Naive thymus-derived CD8-positive, alpha-beta T cell (primary cell): ENCODE measurements at regions not wholly inside any gene's neighbourhood (a gene's known extent, or its start where the extent isn't known, plus 50 kb on each side); places are given as distances from the start of the nearest gene placed in this dataset.

Experiments used
- ATAC-seq, 2 donors: fragments of 150-1000 bp; cut with Tn5 transposase in 1 of 2; sonication (Bioruptor Pico), chemical (Tn5 transposase) in 1 of 2; 1 replicate in 1 of 2; 2 replicates in 1 of 2; pipeline ENCODE4 v1.10.0; 2021; ENCODE audit warnings: mild to moderate bottlenecking in 2 of 2, moderate library complexity in 2 of 2
- POLR2A ChIA-PET: fragments of 350-600 bp; sonication (Branson Sonifier 250); formaldehyde crosslinking; loops from one replicate; lab custom pipeline; 2021; ENCODE audit warnings: antibody characterized with exemption; lab: Charles Lee
- DNase-seq, 10 donors: peaks; one replicate each; pipeline versions ENCODE4 v3.0.0 to v3.0.0-alpha.2; 2020 to 2022
- H3K27ac Mint-ChIP-seq, 10 donors: one replicate each; pipeline ENCODE4 v1.8.0; 2020 to 2022; ENCODE audit warnings: mild to moderate bottlenecking in 10 of 10, mixed read lengths in 10 of 10, moderate library complexity in 4 of 10, inconsistent platforms in 1 of 10
- H3K27me3 Mint-ChIP-seq, 5 donors: one replicate each; pipeline ENCODE4 v1.8.0; 2021 to 2022; ENCODE audit warnings: mixed read lengths in 5 of 5
- H3K36me3 Mint-ChIP-seq, 3 donors: one replicate each; pipeline ENCODE4 v1.8.0; 2020 to 2022; ENCODE audit warnings: mixed read lengths in 3 of 3, mild to moderate bottlenecking in 2 of 3, inconsistent platforms in 1 of 3
- H3K4me1 Mint-ChIP-seq, 4 donors: one replicate each; pipeline ENCODE4 v1.8.0; 2021 to 2022; ENCODE audit warnings: mixed read lengths in 4 of 4
- H3K4me3 Mint-ChIP-seq, 10 donors: one replicate each; pipeline ENCODE4 v1.8.0; 2020 to 2022; ENCODE audit warnings: mild to moderate bottlenecking in 10 of 10, mixed read lengths in 10 of 10, moderate library complexity in 6 of 10, inconsistent platforms in 1 of 10
- H3K9me3 Mint-ChIP-seq, 9 donors: one replicate each; pipeline ENCODE4 v1.8.0; 2020 to 2022; ENCODE audit warnings: mixed read lengths in 9 of 9, mild to moderate bottlenecking in 3 of 9, inconsistent platforms in 1 of 9, moderate library complexity in 1 of 9

DNA sequence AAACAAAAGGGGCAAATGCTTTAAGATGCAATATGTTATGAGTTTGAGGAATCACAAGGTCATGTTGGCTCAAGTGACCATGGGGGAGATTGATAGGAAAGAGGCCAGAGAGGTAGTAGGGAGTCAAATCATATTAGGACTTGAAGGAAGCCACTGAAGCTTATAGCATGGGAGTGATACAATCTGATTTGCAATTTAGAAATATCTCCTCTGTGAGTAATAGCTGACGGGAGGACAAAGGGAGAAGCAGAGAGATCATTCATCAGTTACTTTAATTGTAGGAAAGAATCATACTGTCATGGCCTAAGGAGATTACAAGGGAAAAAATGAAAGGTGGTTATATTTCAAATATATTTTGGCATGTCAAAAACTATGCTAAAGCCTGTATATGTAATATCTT, 793.6 kb upstream of the RAG2 start:
- Mint-ChIP-seq H3K36me3 (peaks cover 0 to 20% (median 0%) of the 10 kb centered on the region in 3 donors), H3K27ac (no peak overlapping the region), H3K9me3 (peaks cover 17 to 48% (median 29%) of the 10 kb centered on the region in 9 donors), H3K27me3 (no peaks in the 10 kb centered on the region), H3K4me1 (no peaks in the 10 kb centered on the region), H3K4me3 (no peak overlapping the region)
- POLR2A ChIA-PET = no interaction called here
- DNase-seq = no peak
- ATAC-seq = no peak

DNA sequence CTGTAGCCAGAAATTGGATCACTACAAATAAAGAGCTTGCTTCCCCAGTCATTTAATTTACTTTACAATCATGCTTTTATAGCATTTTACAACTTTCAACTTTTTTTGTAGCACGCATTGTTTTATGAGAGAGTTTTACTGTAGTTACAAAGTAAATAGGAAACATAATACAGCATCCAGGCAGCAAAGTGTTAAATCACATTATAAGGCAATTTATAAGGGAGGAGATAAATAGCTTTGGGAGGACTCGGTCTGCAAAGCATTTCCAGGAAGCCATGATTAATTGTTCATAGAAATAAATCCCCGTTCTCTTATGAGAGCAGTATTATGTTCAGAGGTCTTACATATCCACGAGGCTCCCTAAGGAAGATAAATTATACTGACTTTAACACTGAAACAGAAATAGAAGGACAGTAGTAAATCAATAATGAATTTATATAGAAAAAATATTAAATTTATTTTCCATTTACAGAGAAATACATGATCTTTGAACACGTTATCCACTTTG, 792.6 kb upstream of the RAG2 start:
- Mint-ChIP-seq H3K4me3 (no peak overlapping the region), H3K9me3 (peaks cover 19 to 41% (median 23%) of the 10 kb centered on the region in 9 donors), H3K27ac (no peak overlapping the region), H3K36me3 (peaks cover 0 to 14% (median 0%) of the 10 kb centered on the region in 3 donors), H3K4me1 (no peaks in the 10 kb centered on the region), H3K27me3 (no peaks in the 10 kb centered on the region)
- POLR2A ChIA-PET = no interaction called here
- ATAC-seq (no peak), DNase-seq (no peak)

DNA sequence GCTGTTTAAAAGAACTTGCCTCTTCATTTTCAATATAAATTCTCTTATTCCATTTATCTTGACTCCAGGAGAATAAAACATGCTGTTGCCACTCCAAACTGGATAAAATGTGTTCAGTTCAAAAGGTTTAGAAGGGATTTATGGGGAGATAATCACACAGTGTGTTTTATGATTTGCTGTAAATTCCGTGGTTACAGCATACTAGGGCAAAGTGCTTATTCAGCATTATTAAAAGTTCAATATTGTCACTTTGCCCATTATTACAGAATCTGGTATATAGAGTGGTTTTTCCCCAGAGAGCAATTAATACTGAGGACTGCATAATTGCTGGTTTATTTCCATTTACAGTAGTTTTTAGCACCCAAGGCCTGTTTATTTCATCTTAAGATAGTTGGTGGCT, 780.9 kb upstream of the RAG2 start:
- POLR2A ChIA-PET = no interaction called here
- Mint-ChIP-seq H3K36me3 (peaks cover 0 to 6% (median 0%) of the 10 kb centered on the region in 3 donors), H3K4me3 (no peak overlapping the region), H3K4me1 (no peaks in the 10 kb centered on the region), H3K27ac (no peak overlapping the region), H3K9me3 (peaks cover 7 to 51% (median 15%) of the 10 kb centered on the region in 9 donors), H3K27me3 (no peaks in the 10 kb centered on the region)
- ATAC-seq = no peak
- DNase-seq = no peak

DNA sequence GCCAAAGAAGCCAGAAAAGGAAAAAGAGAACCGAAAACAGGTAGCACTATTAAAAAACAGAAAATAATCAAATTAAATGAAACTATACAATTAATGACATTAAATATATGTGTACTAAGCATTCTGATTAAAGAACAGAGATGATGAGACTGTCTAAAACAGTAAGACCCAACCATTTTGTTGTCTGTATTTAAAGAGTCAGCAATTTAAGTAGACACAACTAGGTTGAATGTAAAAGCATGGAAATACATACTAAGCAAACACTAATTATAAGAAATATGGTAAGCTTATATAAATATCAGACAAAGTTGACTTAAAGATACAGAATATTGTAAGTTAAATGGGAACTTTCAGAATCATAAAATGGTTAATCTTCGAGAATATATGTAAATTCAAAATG, 774.6 kb upstream of the RAG2 start:
- no peak overlapping the region for H3K27ac Mint-ChIP-seq
- H3K4me1 Mint-ChIP-seq = no peaks in the 10 kb centered on the region
- H3K36me3 Mint-ChIP-seq = no peaks in the 10 kb centered on the region
- DNase-seq = no peak
- H3K9me3 Mint-ChIP-seq = peaks cover 2 to 42% (median 7%) of the 10 kb centered on the region in 9 donors
- H3K27me3 Mint-ChIP-seq = no peaks in the 10 kb centered on the region
- H3K4me3 Mint-ChIP-seq = no peak overlapping the region
- no peak for ATAC-seq
- POLR2A ChIA-PET = no interaction called here

DNA sequence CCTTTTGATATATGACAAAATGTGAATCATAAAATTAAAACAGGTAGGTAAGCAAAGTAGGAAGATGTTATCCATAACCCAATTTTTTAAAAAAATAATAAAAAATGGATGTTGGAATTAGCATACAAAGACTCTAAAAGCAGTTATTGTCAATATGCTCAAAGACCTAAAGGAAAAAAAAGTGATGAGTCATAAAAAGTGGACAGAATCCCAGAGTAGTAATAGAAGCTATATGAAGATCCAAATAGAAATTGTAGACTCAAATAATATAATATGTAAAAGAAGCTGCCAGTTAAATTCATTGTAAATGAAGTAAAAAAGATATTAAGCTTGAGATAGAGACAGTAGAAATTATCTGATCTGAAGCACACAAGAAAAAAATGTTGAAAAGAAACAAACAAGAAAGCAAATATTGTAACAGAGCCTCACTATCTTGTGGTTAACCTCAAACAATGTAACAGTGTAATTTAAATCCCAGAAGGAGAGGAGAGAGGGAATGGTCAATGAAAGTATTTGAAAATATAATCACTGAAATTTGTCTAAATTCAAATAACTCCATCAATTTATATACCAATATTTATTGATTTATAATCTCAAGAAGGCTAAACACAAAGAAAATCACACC, 773.4 kb upstream of the RAG2 start:
- no peak for DNase-seq
- Mint-ChIP-seq H3K27me3 (no peaks in the 10 kb centered on the region), H3K36me3 (no peaks in the 10 kb centered on the region), H3K4me1 (no peaks in the 10 kb centered on the region), H3K9me3 (peaks cover 0 to 46% (median 7%) of the 10 kb centered on the region in 9 donors), H3K27ac (no peak overlapping the region), H3K4me3 (no peak overlapping the region)
- no peak for ATAC-seq
- POLR2A ChIA-PET = no interaction called here

DNA sequence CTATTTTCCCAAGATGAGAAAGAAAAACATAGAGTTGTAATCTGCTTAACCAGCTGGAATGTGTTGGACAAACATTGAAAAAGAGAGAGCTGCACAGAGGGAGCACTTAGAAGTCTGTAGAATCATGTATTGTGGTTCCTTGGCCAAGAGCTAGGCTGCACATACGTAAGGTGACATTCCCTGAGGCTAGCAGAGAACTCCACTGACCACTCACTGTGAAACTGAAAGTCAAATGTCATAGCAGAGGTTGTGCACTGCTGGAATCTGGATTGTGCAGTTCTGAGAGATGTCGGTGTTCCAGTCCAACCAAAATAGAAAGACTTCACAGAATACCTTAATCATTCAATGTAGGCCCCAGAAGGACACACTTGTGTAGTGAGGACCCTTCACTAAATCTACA, 772.8 kb upstream of the RAG2 start:
- Mint-ChIP-seq H3K9me3 (peaks cover 0 to 46% (median 6%) of the 10 kb centered on the region in 9 donors), H3K4me1 (no peaks in the 10 kb centered on the region), H3K27ac (no peak overlapping the region), H3K4me3 (no peak overlapping the region), H3K36me3 (no peaks in the 10 kb centered on the region), H3K27me3 (no peaks in the 10 kb centered on the region)
- POLR2A ChIA-PET = no interaction called here
- ATAC-seq (no peak), DNase-seq (no peak)

DNA sequence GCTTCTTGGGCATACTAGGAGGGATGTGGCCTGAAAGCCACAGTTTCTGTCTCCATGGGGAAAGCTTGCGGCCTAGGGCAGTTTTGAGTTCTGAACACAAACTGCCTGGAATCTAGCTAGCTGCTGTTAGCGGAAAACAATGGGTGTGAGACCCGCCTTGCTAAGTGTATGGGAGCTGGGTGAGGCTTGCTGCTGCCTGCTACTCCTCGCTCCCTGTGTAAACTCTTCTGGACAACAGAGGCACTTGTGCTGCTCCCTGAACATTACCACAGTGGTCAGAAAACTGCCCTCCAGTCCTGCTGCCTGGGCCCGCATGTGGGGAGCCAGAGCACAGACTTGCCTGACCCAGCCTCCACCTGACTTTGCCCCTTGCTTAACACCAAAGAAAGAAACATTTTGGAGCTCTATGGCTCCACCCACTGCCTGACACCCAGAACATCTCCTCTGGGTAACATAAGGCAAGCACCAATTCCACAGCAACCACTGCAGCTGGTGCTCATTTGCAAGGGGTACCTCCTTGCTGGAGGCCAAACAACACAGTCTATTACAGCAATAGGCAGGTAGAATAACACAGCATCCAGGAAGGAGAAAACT, 766.3 kb upstream of the RAG2 start:
- POLR2A ChIA-PET = no interaction called here
- Mint-ChIP-seq H3K4me3 (no peak overlapping the region), H3K36me3 (no peaks in the 10 kb centered on the region), H3K27ac (no peak overlapping the region), H3K4me1 (no peaks in the 10 kb centered on the region), H3K9me3 (peaks cover 3 to 27% (median 17%) of the 10 kb centered on the region in 9 donors), H3K27me3 (no peaks in the 10 kb centered on the region)
- ATAC-seq (no peak), DNase-seq (no peak)

DNA sequence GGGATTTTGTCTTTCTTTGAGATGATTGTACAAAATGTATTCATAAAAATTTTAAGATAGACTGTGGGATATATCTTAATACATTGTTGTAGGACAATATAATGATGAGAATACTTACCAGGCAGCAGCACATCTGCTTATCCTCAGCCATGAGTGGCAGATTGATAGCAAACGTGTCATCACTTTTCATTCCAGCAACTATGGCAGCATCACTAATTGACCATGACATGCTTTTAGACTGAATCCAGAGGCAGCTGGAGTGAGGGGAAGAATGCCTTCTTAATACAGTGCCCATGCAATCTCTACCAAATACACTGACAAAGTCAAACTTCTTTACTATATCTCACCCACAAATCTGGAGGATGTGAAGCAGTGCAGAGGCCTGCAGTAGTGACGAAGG, 755.2 kb upstream of the RAG2 start:
- Mint-ChIP-seq H3K27me3 (no peaks in the 10 kb centered on the region), H3K27ac (no peak overlapping the region), H3K4me3 (no peak overlapping the region), H3K36me3 (no peaks in the 10 kb centered on the region), H3K4me1 (no peaks in the 10 kb centered on the region), H3K9me3 (peaks cover 0 to 15% (median 4%) of the 10 kb centered on the region in 9 donors)
- DNase-seq (no peak), ATAC-seq (no peak)
- POLR2A ChIA-PET = no interaction called here

DNA sequence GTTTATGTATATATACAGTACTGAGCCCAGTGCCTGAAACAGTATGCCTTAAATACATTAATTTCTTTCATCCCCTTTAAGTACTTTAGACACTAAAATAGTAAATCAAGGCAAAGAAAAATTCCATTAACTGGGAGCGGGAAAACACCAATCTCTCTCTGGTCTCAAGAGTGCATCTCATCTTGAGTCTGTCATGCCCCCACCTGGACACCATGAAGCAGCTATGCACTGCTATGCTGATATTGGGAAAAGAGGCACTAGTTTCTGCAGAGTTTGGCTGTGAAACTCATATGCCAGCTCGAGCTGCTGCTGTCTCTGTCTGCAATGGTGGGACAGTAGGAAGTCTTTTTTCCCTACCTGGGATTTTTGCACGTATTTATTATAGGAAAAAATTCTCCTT, 754.4 kb upstream of the RAG2 start:
- no peak overlapping the region for H3K27ac Mint-ChIP-seq
- H3K4me3 Mint-ChIP-seq = no peak overlapping the region
- DNase-seq (no peak), ATAC-seq (no peak)
- no peaks in the 10 kb centered on the region for H3K27me3 Mint-ChIP-seq
- POLR2A ChIA-PET = no interaction called here
- no peaks in the 10 kb centered on the region for H3K36me3 Mint-ChIP-seq
- H3K4me1 Mint-ChIP-seq = no peaks in the 10 kb centered on the region
- peaks cover 0 to 10% (median 1%) of the 10 kb centered on the region in 9 donors for H3K9me3 Mint-ChIP-seq

DNA sequence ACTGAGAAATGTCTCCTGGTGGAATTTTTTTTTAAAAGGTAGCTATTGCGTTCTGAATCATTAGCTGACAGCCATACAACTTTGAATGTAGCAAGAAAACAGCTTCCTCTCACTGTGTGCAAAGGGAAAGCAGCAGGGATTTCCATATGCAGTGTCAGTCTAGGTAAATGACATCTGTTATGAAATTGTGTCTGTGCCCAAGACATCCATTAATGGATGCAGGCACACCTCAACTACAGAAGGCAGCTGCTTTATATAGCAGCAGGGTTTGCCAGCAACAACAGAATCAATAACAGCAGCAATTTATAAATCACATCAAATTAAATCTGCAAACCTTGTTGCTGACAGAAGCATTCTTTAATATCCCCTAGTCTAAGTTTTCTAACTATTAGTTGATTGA, 745.3 kb upstream of the RAG2 start:
- H3K36me3 Mint-ChIP-seq = no peaks in the 10 kb centered on the region
- DNase-seq (no peak), ATAC-seq (no peak)
- peaks cover 0 to 9% (median 0%) of the 10 kb centered on the region in 9 donors for H3K9me3 Mint-ChIP-seq
- no peaks in the 10 kb centered on the region for H3K27me3 Mint-ChIP-seq
- POLR2A ChIA-PET = no interaction called here
- H3K27ac Mint-ChIP-seq = no peak overlapping the region
- H3K4me1 Mint-ChIP-seq = no peaks in the 10 kb centered on the region
- H3K4me3 Mint-ChIP-seq = no peak overlapping the region

DNA sequence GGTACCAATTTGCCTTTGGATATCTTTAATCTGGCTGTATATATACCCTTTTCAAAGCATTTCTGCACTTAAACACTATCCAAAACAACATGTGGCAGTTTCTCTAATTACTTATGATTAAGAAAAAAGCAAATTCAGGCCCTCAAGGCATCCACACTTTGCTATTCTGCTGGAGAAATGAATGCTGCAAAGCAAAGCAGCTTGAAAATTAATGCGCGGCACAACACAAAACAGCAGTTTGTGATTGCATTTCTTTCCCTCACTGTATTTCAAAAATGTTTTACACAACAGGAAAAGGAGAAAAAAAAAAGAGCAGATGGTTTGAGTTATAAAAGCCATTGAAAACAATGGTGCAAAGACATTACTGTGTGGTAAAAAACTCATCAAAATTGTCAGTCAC, 738.4 kb upstream of the RAG2 start:
- H3K4me1 Mint-ChIP-seq = no peaks in the 10 kb centered on the region
- no peak for ATAC-seq
- POLR2A ChIA-PET = no interaction called here
- no peak for DNase-seq
- no peak overlapping the region for H3K4me3 Mint-ChIP-seq
- H3K27me3 Mint-ChIP-seq = no peaks in the 10 kb centered on the region
- H3K9me3 Mint-ChIP-seq = peaks cover 0 to 15% (median 2%) of the 10 kb centered on the region in 9 donors
- H3K36me3 Mint-ChIP-seq = no peaks in the 10 kb centered on the region
- H3K27ac Mint-ChIP-seq = no peak overlapping the region

DNA sequence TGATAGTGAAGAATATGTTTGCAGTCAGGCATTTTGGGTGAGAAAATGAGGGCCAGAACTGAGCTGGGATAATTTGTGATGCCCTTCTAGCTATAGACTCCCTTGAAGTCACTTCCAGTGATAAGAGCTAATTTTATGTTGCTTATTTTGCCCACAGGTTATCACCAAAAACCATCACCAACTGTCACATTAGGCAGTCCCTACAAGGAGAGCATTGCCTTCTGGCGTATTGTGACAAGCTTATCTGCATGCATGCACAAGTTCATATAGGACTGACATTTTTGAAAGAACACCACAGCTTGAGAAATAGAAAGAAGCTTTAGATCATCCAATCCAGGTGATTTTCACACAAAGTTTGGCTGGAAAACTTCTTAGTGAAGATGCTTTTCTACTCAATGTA, 735.3 kb upstream of the RAG2 start:
- H3K27me3 Mint-ChIP-seq = no peaks in the 10 kb centered on the region
- no peak for DNase-seq
- no peak overlapping the region for H3K27ac Mint-ChIP-seq
- POLR2A ChIA-PET = no interaction called here
- H3K4me1 Mint-ChIP-seq = no peaks in the 10 kb centered on the region
- H3K4me3 Mint-ChIP-seq = no peak overlapping the region
- H3K36me3 Mint-ChIP-seq = no peaks in the 10 kb centered on the region
- H3K9me3 Mint-ChIP-seq = peaks cover 0 to 18% (median 7%) of the 10 kb centered on the region in 9 donors
- no peak for ATAC-seq

DNA sequence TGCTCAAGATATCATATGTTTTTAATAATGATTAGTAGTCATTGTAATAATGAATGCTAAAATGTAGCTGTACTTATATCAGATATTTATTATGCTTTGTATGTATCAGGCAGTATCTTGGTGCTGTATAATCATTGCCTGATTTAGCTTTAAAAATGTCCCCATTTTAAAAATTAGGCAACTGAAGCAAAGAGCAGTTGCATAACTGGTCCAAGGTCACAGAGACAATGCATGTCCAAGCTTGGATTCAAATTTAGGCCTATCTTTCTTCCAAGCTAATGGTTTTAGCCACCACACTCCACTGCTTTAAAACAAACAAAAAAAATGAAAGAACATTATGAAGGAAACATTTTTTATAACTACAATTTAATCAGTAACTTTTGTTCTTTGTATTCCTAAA, 725.8 kb upstream of the RAG2 start:
- no peaks in the 10 kb centered on the region for H3K27me3 Mint-ChIP-seq
- peaks cover 0 to 18% (median 4%) of the 10 kb centered on the region in 9 donors for H3K9me3 Mint-ChIP-seq
- no peaks in the 10 kb centered on the region for H3K36me3 Mint-ChIP-seq
- POLR2A ChIA-PET = no interaction called here
- DNase-seq (no peak), ATAC-seq (no peak)
- H3K4me1 Mint-ChIP-seq = no peaks in the 10 kb centered on the region
- H3K4me3 Mint-ChIP-seq = no peak overlapping the region
- H3K27ac Mint-ChIP-seq = no peak overlapping the region
